ENCODE measurements at regions not wholly inside any gene's neighbourhood (a gene's known extent, or its start where the extent isn't known, plus 50 kb on each side); places are given as distances from the start of the nearest gene placed in this dataset.

DNA sequence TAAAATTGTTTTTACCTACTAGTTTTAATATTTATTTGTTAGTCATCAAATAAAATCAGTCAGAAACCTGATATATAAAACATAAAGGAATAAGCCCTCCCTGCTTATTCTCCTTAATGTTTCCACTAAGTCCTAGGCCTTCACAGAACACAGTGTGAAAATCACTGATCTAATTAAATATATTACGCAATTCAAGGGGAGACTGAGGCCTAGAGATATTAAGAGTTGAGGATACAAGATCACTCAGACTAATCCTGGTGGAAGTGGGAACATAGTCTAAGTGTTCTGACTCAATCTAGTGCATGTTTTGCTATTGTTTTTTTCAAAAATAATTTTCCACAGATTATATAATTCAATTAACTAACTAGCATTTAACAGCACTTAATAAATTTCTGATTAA, 401.1 kb downstream of the SLCO4C1 start:
- Mint-ChIP-seq H3K9me3 (no peaks in the 10 kb centered on the region), H3K27ac (no peak overlapping the region), H3K27me3 (no peaks in the 10 kb centered on the region), H3K36me3 (no peaks in the 10 kb centered on the region), H3K4me3 (no peak overlapping the region), H3K4me1 (ENCODE audit: low read depth) (no peaks in the 10 kb centered on the region)
- CTCF ChIA-PET, result interaction anchor here (0.7 kb wide), 1 partner anchor 1446 kb away, joined by 4 read pairs; no protein-coding TSS in a partner anchor
- POLR2A ChIA-PET, result interaction anchor here (0.6 kb wide), 1 partner anchor 160 kb away, joined by 3 read pairs; no protein-coding TSS in a partner anchor
- no peak for DNase-seq
- intact Hi-C loops (cut with micrococcal nuclease), result no loop called here

DNA sequence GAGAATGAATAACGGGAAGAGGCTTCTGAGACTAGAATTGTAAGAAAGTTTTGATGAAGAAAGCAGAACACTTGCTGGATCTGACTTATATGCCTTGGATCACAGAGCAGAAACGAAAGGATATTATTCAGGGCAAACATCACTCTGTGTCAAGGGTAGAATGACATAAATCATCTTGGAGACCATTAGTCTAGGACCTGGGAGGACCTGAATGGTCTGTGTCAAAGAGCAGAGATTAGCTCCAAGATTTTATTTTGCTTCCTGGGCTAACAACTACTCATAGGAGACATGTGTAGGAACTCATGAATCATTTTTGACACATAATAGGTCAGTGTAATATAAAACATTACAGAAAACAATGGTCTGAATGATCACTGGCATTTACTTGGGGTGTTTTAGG, 417.9 kb downstream of the SLCO4C1 start:
- H3K9me3 Mint-ChIP-seq, result no peaks in the 10 kb centered on the region
- no peak for DNase-seq
- H3K27ac Mint-ChIP-seq, result no peak overlapping the region
- CTCF ChIA-PET, result no interaction called here
- intact Hi-C loops (cut with micrococcal nuclease), result no loop called here
- no peaks in the 10 kb centered on the region for H3K27me3 Mint-ChIP-seq
- no peaks in the 10 kb centered on the region for H3K36me3 Mint-ChIP-seq
- H3K4me1 Mint-ChIP-seq (ENCODE audit: low read depth), result no peaks in the 10 kb centered on the region
- H3K4me3 Mint-ChIP-seq, result no peak overlapping the region
- POLR2A ChIA-PET, result no interaction called here

DNA sequence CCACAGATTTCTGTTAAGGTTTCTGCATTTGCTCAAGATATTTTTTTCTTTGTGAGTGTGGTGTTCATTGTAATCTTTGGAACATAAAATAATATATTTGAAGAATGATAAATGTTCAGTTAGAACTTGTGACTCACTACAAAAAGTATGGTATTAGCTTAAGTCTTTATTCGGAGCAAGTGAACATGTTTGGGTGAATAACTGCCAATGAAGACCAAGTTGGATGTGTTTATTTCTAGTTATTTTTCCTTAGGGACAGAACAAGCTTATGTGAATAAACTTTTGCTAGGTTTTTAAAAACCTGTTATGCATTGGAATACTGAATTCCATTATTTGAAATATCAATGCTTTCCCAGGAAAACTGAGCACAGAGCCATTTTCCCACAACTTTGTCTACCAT, 418.6 kb downstream of the SLCO4C1 start:
- H3K36me3 Mint-ChIP-seq, result no peaks in the 10 kb centered on the region
- H3K27me3 Mint-ChIP-seq, result no peaks in the 10 kb centered on the region
- no peak for DNase-seq
- intact Hi-C loops (cut with micrococcal nuclease), result no loop called here
- no peak overlapping the region for H3K27ac Mint-ChIP-seq
- no peak overlapping the region for H3K4me3 Mint-ChIP-seq
- H3K9me3 Mint-ChIP-seq, result no peaks in the 10 kb centered on the region
- ChIA-PET CTCF (no interaction called here), POLR2A (no interaction called here)
- no peaks in the 10 kb centered on the region for H3K4me1 Mint-ChIP-seq (ENCODE audit: low read depth)

DNA sequence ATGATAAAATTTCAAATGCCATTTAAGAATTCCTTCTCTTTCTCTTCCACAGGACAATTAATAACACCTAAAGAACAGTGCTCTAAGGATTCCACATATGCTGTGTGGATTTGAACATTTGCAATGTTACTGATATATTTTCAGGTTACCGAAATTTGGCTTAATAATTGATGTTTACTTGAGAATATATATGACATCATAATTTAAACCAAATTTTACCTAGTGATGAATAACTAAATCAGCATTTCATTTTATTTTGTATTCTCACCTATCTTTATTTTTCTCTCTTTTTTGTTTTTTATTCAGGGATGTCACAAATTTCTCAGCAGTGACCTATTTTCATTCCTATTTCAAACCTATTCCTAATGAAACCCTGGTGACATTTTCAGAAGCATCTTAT, 429.6 kb downstream of the SLCO4C1 start:
- DNase-seq, result no peak
- H3K27ac Mint-ChIP-seq, result no peak overlapping the region
- ChIA-PET POLR2A (no interaction called here), CTCF (no interaction called here)
- H3K27me3 Mint-ChIP-seq, result no peaks in the 10 kb centered on the region
- no peaks in the 10 kb centered on the region for H3K4me1 Mint-ChIP-seq (ENCODE audit: low read depth)
- no peak overlapping the region for H3K4me3 Mint-ChIP-seq
- no peaks in the 10 kb centered on the region for H3K36me3 Mint-ChIP-seq
- peaks cover 3% of the 10 kb centered on the region for H3K9me3 Mint-ChIP-seq
- intact Hi-C loops (cut with micrococcal nuclease), result no loop called here

GRCh38 chr5:101860563-101860962, 435.5 kb downstream of the SLCO4C1 start:
- intact Hi-C loops (cut with micrococcal nuclease), result no loop called here
- DNase-seq, result no peak
- Mint-ChIP-seq H3K9me3 (no peaks in the 10 kb centered on the region), H3K4me1 (ENCODE audit: low read depth) (no peaks in the 10 kb centered on the region), H3K27ac (no peak overlapping the region), H3K36me3 (no peaks in the 10 kb centered on the region), H3K4me3 (no peak overlapping the region), H3K27me3 (no peaks in the 10 kb centered on the region)
- POLR2A ChIA-PET, result no interaction called here
- CTCF ChIA-PET, result no interaction called here

GRCh38 chr5:101860145-101860544, 435.9 kb downstream of the SLCO4C1 start:
- H3K27me3 Mint-ChIP-seq, result no peaks in the 10 kb centered on the region
- no peak overlapping the region for H3K4me3 Mint-ChIP-seq
- no peaks in the 10 kb centered on the region for H3K36me3 Mint-ChIP-seq
- CTCF ChIA-PET, result no interaction called here
- intact Hi-C loops (cut with micrococcal nuclease), result no loop called here
- no peak for DNase-seq
- POLR2A ChIA-PET, result no interaction called here
- no peaks in the 10 kb centered on the region for H3K4me1 Mint-ChIP-seq (ENCODE audit: low read depth)
- H3K27ac Mint-ChIP-seq, result no peak overlapping the region
- no peaks in the 10 kb centered on the region for H3K9me3 Mint-ChIP-seq

DNA sequence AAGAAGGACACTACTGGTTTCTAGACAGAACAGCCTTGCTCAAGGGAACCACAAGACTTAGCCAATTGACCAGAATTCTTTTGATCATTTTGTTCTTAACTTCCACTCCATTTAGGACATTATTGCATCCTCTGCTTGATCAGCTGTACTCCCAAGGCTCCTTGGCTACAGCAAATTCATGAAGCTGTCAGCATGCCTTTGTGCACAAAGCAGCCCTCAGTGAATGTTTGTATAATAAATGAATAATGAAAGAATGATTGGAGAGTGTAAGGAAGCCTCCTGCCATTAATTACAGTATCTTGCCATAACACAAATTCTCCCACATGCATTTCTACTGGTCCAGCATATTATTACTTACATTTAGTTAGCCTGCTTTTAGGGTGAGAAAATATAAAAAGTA, 449.6 kb downstream of the SLCO4C1 start:
- no peaks in the 10 kb centered on the region for H3K4me1 Mint-ChIP-seq (ENCODE audit: low read depth)
- no peak for DNase-seq
- H3K9me3 Mint-ChIP-seq, result peaks cover 5% of the 10 kb centered on the region
- intact Hi-C loops (cut with micrococcal nuclease), result no loop called here
- CTCF ChIA-PET, result no interaction called here
- no peak overlapping the region for H3K27ac Mint-ChIP-seq
- H3K4me3 Mint-ChIP-seq, result no peak overlapping the region
- H3K36me3 Mint-ChIP-seq, result no peaks in the 10 kb centered on the region
- H3K27me3 Mint-ChIP-seq, result no peaks in the 10 kb centered on the region
- POLR2A ChIA-PET, result no interaction called here

DNA sequence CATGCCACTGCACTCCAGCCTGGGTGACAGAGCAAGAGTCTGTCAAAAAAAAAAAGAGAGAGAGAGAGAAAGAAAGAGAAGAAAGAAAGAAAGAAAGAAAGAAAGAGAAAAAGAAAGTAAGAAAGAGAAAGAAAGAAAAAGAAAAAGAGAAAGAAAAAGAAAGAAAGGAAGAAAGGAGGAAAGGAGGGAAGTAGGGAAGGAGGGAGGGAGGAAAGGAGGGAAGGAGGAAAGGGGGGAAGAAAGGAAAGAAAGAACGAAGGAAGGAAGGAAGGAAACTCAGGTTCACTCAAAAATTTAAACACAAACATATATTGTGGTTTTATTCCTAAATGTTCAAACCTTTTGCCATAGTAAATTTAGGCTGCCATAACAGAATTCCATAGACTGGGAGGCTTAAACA, 453.0 kb downstream of the SLCO4C1 start:
- ChIA-PET POLR2A (no interaction called here), CTCF (no interaction called here)
- intact Hi-C loops (cut with micrococcal nuclease), result no loop called here
- Mint-ChIP-seq H3K4me1 (ENCODE audit: low read depth) (no peaks in the 10 kb centered on the region), H3K27me3 (no peaks in the 10 kb centered on the region), H3K4me3 (no peak overlapping the region), H3K9me3 (peaks cover 5% of the 10 kb centered on the region), H3K27ac (no peak overlapping the region), H3K36me3 (no peaks in the 10 kb centered on the region)
- DNase-seq, result no peak

DNA sequence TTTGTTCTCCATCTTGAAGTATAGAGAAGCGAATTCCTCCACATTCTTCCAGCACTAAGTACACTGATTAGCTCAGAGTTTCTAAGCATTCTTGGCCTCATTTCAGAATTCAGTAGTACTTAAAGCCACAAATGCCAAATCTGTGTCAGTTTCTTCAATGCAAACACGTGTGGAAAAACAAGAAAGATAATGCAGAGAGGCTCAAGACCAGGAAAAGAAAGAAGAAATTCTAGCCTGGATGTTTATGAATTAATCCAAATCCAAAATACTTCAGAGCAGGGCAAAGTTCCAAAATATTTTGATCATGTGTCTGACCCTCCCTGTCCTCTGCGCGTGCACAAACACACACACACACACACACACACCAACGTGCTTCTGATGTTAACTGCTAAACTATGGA, 457.6 kb downstream of the SLCO4C1 start:
- Mint-ChIP-seq H3K4me3 (no peak overlapping the region), H3K36me3 (no peaks in the 10 kb centered on the region), H3K27me3 (no peaks in the 10 kb centered on the region), H3K27ac (no peak overlapping the region), H3K9me3 (no peaks in the 10 kb centered on the region), H3K4me1 (ENCODE audit: low read depth) (no peaks in the 10 kb centered on the region)
- intact Hi-C loops (cut with micrococcal nuclease), result no loop called here
- ChIA-PET CTCF (no interaction called here), POLR2A (no interaction called here)
- no peak for DNase-seq

- ChIA-PET POLR2A (no interaction called here), CTCF (no interaction called here)
- H3K27me3 Mint-ChIP-seq, result no peaks in the 10 kb centered on the region
- intact Hi-C loops (cut with micrococcal nuclease), result no loop called here
- no peaks in the 10 kb centered on the region for H3K4me1 Mint-ChIP-seq (ENCODE audit: low read depth)
- no peaks in the 10 kb centered on the region for H3K36me3 Mint-ChIP-seq
- H3K4me3 Mint-ChIP-seq, result no peak overlapping the region
- DNase-seq, result no peak
- no peak overlapping the region for H3K27ac Mint-ChIP-seq
- H3K9me3 Mint-ChIP-seq, result peaks cover 18% of the 10 kb centered on the region
Observed at GRCh38 chr5:101829255-101829654, 466.8 kb downstream of the SLCO4C1 start.

DNA sequence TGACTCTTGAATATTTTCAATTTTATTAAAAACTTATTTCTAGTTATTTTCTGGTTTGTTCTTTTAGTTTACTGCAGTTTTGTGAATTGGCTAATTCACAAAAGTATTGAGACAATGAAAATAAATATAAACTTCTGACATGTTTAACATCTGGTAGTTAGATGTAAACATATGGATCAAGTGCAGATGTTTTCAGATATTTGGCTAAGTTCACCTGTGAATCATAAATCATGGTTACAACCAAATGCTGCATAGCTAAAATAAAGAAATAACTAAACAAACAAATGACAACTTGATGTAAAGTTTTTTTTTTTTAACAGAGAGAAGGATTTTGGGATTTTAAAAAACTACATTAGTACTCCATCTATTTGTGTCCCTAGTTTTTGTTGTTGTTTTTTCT, 484.6 kb downstream of the SLCO4C1 start:
- ChIA-PET CTCF (no interaction called here), POLR2A (no interaction called here)
- intact Hi-C loops (cut with micrococcal nuclease), result no loop called here
- no peak overlapping the region for H3K27ac Mint-ChIP-seq
- H3K4me1 Mint-ChIP-seq (ENCODE audit: low read depth), result no peaks in the 10 kb centered on the region
- H3K4me3 Mint-ChIP-seq, result no peak overlapping the region
- H3K9me3 Mint-ChIP-seq, result no peaks in the 10 kb centered on the region
- H3K27me3 Mint-ChIP-seq, result no peaks in the 10 kb centered on the region
- no peaks in the 10 kb centered on the region for H3K36me3 Mint-ChIP-seq
- DNase-seq, result no peak

GRCh38 chr5:101806410-101806809, 489.7 kb downstream of the SLCO4C1 start:
- CTCF ChIA-PET, result no interaction called here

GRCh38 chr5:101796427-101796826, 499.7 kb downstream of the SLCO4C1 start:
- DNase-seq, result no peak
- intact Hi-C loops (cut with micrococcal nuclease), result no loop called here
- POLR2A ChIA-PET, result no interaction called here
- Mint-ChIP-seq H3K27ac (no peak overlapping the region), H3K4me1 (ENCODE audit: low read depth) (no peaks in the 10 kb centered on the region), H3K4me3 (no peak overlapping the region), H3K9me3 (no peaks in the 10 kb centered on the region), H3K36me3 (no peaks in the 10 kb centered on the region), H3K27me3 (no peaks in the 10 kb centered on the region)
- CTCF ChIA-PET, result no interaction called here

More at GRCh38 chr5:101806410-101806809, 489.7 kb downstream of the SLCO4C1 start:
- Mint-ChIP-seq H3K4me1 (ENCODE audit: low read depth) (no peaks in the 10 kb centered on the region), H3K9me3 (no peaks in the 10 kb centered on the region), H3K27me3 (no peaks in the 10 kb centered on the region), H3K27ac (no peak overlapping the region), H3K36me3 (no peaks in the 10 kb centered on the region), H3K4me3 (no peak overlapping the region)
- intact Hi-C loops (cut with micrococcal nuclease), result no loop called here
- POLR2A ChIA-PET, result no interaction called here
- no peak for DNase-seq

DNA sequence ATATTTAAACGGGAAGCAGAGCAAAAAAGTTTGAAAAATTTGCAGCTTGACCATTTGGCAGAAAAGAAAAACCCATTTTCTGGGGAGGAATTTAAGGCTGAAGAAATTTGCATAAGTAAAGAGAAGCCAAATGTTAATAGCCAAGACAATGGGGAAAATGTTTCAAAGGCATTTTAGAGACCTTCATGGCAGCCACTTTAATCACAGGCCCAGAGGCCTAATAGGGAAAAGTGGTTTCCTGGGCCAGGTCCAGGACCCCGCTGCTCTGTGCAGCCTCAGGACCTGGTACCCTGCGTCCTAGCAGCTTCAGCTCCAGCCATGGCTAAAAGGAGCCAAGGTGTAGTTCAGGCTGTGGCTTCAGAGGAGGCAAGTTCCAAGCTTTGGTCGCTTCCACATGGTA, 507.3 kb downstream of the SLCO4C1 start:
- Mint-ChIP-seq H3K36me3 (no peaks in the 10 kb centered on the region), H3K27ac (no peak overlapping the region), H3K4me1 (ENCODE audit: low read depth) (no peaks in the 10 kb centered on the region), H3K27me3 (no peaks in the 10 kb centered on the region), H3K9me3 (no peaks in the 10 kb centered on the region), H3K4me3 (no peak overlapping the region)
- POLR2A ChIA-PET, result no interaction called here
- no peak for DNase-seq
- CTCF ChIA-PET, result no interaction called here
- intact Hi-C loops (cut with micrococcal nuclease), result no loop called here

Data from activated CD4-positive, alpha-beta memory T cell treated with anti-CD3 and anti-CD28 coated beads for 36 hours (primary cell).